K562 (cell line): ENCODE measurements at regions not wholly inside any gene's neighbourhood (a gene's known extent, or its start where the extent isn't known, plus 50 kb on each side); places are given as distances from the start of the nearest gene placed in this dataset.

Source experiments
- ATAC-seq: fragments of 200-7000 bp; cut with Tn5 transposase; 3 replicates; pipeline ENCODE4 v1.9.1; 2020; ENCODE audit warnings: moderate library complexity
- BruUV-seq: library from RNA; stranded (reverse); fragments of 400-500 nt; replicated peaks from 2 replicates; lab custom pipeline; 2021; lab: Mats Ljungman, UMichigan
- CTCF ChIA-PET: fragments of 300-600 bp; formaldehyde crosslinking; extraction: SDS; loops from one replicate; lab custom pipeline; 2021; ENCODE audit warnings: low intra/inter-chr PET ratio; lab: Yijun Ruan, JAX
- POLR2A ChIA-PET: fragments of 300-600, 350-650 bp; sonication (Branson Sonifier 250); formaldehyde crosslinking; extraction: SDS; loops from one replicate; lab custom pipeline; 2021; ENCODE audit warnings: antibody characterized with exemption, inconsistent platforms; lab: Yijun Ruan, JAX
- DNase-seq, 4 experiments: peaks; one replicate each; pipeline versions ENCODE4 v3.0.0 to v3.0.0-alpha.2; 2011 to 2018; ENCODE audit warnings: low spot score in 3 of 4, mixed read lengths in 3 of 4; ENCODE audit errors: extremely low read depth in 1 of 4
- FAIRE-seq: peaks from 2 replicates; lab custom pipeline; 2011; peaks lifted over from hg19 to GRCh38; lab: Jason Lieb, UNC
- H2AFZ ChIP-seq: 2 replicates; pipeline ENCODE4 v1.6.0; 2011; ENCODE audit warnings: low read depth, low read length, control low read depth, inconsistent platforms
- H3K27ac ChIP-seq: fragments of 200-600 bp; 3 replicates; pipeline ENCODE4 v1.8.0; 2011; ENCODE audit warnings: low read depth, mild to moderate bottlenecking, control low read depth, inconsistent platforms, low read length, moderate library complexity, mixed read lengths; ENCODE audit errors: extremely low read depth
- H3K27me3 ChIP-seq, 2 experiments: fragments of 300-600 bp in 1 of 2; 2 replicates in 1 of 2; 3 replicates in 1 of 2; pipeline versions ENCODE4 v1.6.0 to v1.8.0; 2011; ENCODE audit warnings: inconsistent platforms in 2 of 2, low read length in 2 of 2, mild to moderate bottlenecking in 1 of 2, mixed read lengths in 1 of 2, moderate library complexity in 1 of 2; ENCODE audit not compliant: control insufficient read depth in 2 of 2, insufficient read depth in 2 of 2
- H3K36me3 ChIP-seq: fragments of 300-600 bp; 3 replicates; pipeline ENCODE4 v1.8.0; 2011; ENCODE audit warnings: mild to moderate bottlenecking, low read length, inconsistent platforms; ENCODE audit not compliant: control insufficient read depth, insufficient read depth
- H3K4me1 ChIP-seq, 2 experiments: fragments of 200-600 bp in 1 of 2; replicated peaks in 1 of 2; 2 replicates in 1 of 2; 3 replicates in 1 of 2; pipeline versions ENCODE4 v1.5.1 to v1.8.0; 2011; ENCODE audit warnings: inconsistent platforms in 2 of 2, low read length in 2 of 2, mild to moderate bottlenecking in 1 of 2, mixed read lengths in 1 of 2, moderate library complexity in 1 of 2; ENCODE audit not compliant: control insufficient read depth in 2 of 2, insufficient read depth in 2 of 2
- H3K4me2 ChIP-seq: 2 replicates; pipeline ENCODE4 v1.6.1; 2011; ENCODE audit warnings: low read length, control low read depth, inconsistent platforms, mixed read lengths; ENCODE audit not compliant: insufficient read depth
- H3K4me3 ChIP-seq: fragments of 200-600 bp; sonication (generic), shearing (Covaris generic); 2 replicates; pipeline ENCODE4 v1.5.1; 2016; ENCODE audit warnings: control low read depth, inconsistent platforms
- H3K79me2 ChIP-seq: fragments of 200-600 bp; 3 replicates; pipeline ENCODE4 v1.8.0; 2011; ENCODE audit warnings: low read length, inconsistent platforms; ENCODE audit not compliant: control insufficient read depth, insufficient read depth
- H3K9ac ChIP-seq, 2 experiments: 2 replicates each; pipeline versions ENCODE4 v1.6.0 to v1.6.1; 2011; ENCODE audit warnings: low read depth in 2 of 2, low read length in 2 of 2, control low read depth in 1 of 2, inconsistent platforms in 1 of 2, mild to moderate bottlenecking in 1 of 2, mixed read lengths in 1 of 2; ENCODE audit not compliant: insufficient read depth in 1 of 2
- H3K9me1 ChIP-seq: one replicate; pipeline ENCODE4 v1.6.0; 2011; ENCODE audit warnings: inconsistent platforms, mild to moderate bottlenecking, low read length, moderate library complexity; ENCODE audit not compliant: control insufficient read depth, insufficient read depth
- H3K9me3 ChIP-seq: replicated peaks from 2 replicates; pipeline ENCODE4 v1.5.1; 2011; ENCODE audit warnings: low read depth, low read length, inconsistent platforms; ENCODE audit not compliant: control insufficient read depth, insufficient read depth
- H4K20me1 ChIP-seq: replicated peaks from 2 replicates; pipeline ENCODE4 v1.6.1; 2011; ENCODE audit warnings: low read length, inconsistent platforms, mixed read lengths; ENCODE audit not compliant: control insufficient read depth, insufficient read depth
- ELF2 ChIP-seq: fragments of 250-450 bp; sonication (Bioruptor Pico); IDR thresholded peaks from 2 replicates; pipeline ENCODE4 v1.5.0; 2021; ENCODE audit warnings: mild to moderate bottlenecking
- KDM5B ChIP-seq: fragments of 200-600 bp; sonication (generic); IDR thresholded peaks from 2 replicates; pipeline ENCODE4 v1.6.1; 2012; ENCODE audit warnings: low read depth, mild to moderate bottlenecking, moderate library complexity, low read length, control low read depth, inconsistent platforms; ENCODE audit not compliant: insufficient replicate concordance
- NFXL1 ChIP-seq: fragments of 450-650 bp; formaldehyde crosslinking; IDR thresholded peaks from 2 replicates; pipeline ENCODE4 v1.4.0; 2021; ENCODE audit warnings: mild to moderate bottlenecking
- TCF7 ChIP-seq: sonication (generic); IDR thresholded peaks from 2 replicates; pipeline ENCODE4 v1.6.1; 2016; ENCODE audit warnings: antibody characterized with exemption, borderline replicate concordance
- ZNF274 ChIP-seq: IDR thresholded peaks from 2 replicates; pipeline ENCODE4 v1.6.1; 2011; ENCODE audit warnings: low read depth, mild to moderate bottlenecking, low read length, moderate library complexity, borderline replicate concordance
- WGBS: fragments of 100-300 bp; shearing (Covaris generic); methylation state at CpG from one replicate; pipeline ENCODE4 v1.1.6; 2016; ENCODE audit warnings: low coverage, mixed read lengths; ENCODE audit not compliant: insufficient coverage; ENCODE audit errors: missing lambda C conversion rate; 5-methylcytosine and 5-hydroxymethylcytosine counted together
- in situ Hi-C: fragments of 300-500 bp; cut with MboI; formaldehyde crosslinking; loops from 4 replicates; pipeline ENCODE4 v1.15.0; 2018; ENCODE audit warnings: inconsistent platforms, mixed read lengths
- intact Hi-C: fragments of 100-400 bp; cut with micrococcal nuclease; formaldehyde crosslinking; loops from 2 replicates; pipeline ENCODE4 v1.14.2; 2022
- TF ChIP-seq, protein P1 (sequence below), 2 experiments: fragments of 450-650 bp; IDR thresholded peaks; 2 replicates each; pipeline ENCODE4 v1.6.1; 2016; ENCODE audit warnings: mild to moderate bottlenecking in 2 of 2, borderline replicate concordance in 1 of 2, low read depth in 1 of 2, moderate library complexity in 1 of 2

- H3K4me3 ChIP-seq: no peak overlapping the region
- CTCF ChIA-PET: interaction anchor here (0.7 kb wide), 1 partner anchor 12 kb away, joined by 4 read pairs; no protein-coding TSS in a partner anchor
- H3K4me2 ChIP-seq: no peak overlapping the region
- no peak; the same call in 2 of the 3 replicates for ATAC-seq
- no peak overlapping the region for H2AFZ ChIP-seq
- H3K27me3 ChIP-seq: 0 out of 5 replicates have a peak, but pooled peaks cover 0 to 5% of the 10 kb centered on the region in 2 experiments
- no peak overlapping the region for H3K9ac ChIP-seq
- no peaks in the 10 kb centered on the region for H3K36me3 ChIP-seq
- POLR2A ChIA-PET: interaction anchor here (1.0 to 1.2 kb wide), 2 partner anchors 10 to 136 kb away, joined by 3 to 6 read pairs; no protein-coding TSS in a partner anchor
- no peak for TF ChIP-seq TCF7
- TF ChIP-seq NFXL1 (CRISPR knock-in tag): no peak
- TF ChIP-seq, protein P1, sequence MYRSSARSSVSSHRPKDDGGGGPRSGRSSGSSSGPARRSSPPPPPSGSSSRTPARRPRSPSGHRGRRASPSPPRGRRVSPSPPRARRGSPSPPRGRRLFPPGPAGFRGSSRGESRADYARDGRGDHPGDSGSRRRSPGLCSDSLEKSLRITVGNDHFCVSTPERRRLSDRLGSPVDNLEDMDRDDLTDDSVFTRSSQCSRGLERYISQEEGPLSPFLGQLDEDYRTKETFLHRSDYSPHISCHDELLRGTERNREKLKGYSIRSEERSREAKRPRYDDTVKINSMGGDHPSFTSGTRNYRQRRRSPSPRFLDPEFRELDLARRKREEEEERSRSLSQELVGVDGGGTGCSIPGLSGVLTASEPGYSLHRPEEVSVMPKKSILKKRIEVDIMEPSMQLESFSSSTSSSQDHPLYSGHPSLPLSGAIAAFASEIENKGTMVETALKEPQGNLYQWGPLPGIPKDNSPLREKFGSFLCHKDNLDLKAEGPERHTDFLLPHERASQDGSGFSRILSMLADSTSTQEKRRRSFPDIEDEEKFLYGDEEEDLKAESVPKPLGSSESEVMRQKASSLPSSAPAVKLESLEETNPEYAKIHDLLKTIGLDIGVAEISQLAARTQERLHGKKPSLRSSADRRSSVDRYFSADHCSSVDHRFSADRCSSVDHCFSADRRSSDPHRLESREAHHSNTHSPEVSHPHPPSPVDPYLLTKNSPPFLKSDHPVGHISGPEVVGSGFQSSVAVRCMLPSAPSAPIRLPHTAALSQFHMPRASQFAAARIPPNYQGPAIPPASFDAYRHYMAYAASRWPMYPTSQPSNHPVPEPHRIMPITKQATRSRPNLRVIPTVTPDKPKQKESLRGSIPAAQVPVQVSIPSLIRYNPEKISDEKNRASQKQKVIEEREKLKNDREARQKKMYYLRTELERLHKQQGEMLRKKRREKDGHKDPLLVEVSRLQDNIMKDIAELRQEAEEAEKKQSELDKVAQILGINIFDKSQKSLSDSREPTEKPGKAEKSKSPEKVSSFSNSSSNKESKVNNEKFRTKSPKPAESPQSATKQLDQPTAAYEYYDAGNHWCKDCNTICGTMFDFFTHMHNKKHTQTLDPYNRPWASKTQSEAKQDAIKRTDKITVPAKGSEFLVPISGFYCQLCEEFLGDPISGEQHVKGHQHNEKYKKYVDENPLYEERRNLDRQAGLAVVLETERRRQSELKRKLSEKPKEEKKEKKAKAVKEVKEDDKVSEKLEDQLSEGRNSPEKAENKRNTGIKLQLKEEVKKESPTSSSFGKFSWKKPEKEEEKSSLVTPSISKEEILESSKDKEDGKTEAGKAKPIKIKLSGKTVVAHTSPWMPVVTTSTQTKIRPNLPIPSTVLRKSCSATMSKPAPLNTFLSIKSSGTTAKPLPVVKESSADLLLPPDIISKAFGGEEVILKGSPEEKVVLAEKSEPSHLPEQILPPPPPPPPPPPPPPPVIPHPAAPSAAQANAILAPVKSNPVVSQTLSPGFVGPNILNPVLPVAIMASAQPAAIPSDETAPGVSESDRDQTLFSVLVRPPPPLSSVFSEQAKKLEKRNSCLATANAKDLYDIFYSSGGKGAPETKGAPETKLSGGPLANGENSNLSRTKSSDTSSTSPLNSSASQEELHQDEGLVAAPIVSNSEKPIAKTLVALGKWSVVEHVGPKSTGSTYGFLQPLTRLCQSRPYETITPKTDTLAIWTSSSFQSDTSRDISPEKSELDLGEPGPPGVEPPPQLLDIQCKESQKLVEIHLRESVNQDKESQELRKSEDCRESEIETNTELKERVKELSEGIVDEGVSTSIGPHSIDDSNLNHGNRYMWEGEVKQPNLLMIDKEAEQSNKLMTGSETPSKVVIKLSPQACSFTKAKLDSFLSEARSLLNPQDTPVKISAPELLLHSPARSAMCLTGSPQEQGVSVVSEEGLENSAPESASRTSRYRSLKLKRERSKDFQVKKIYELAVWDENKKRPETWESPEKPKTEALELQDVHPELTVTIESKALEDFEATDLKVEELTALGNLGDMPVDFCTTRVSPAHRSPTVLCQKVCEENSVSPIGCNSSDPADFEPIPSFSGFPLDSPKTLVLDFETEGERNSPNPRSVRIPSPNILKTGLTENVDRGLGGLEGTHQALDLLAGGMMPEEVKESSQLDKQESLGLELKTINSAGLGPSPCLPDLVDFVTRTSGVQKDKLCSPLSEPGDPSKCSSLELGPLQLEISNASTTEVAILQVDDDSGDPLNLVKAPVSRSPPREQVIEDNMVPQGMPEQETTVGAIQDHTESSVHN (IDR thresholded peaks at IDR 0.05; ENCODE audit: borderline replicate concordance in 1 of 2, low read depth in 1 of 2): no peak
- no peak for TF ChIP-seq ELF2
- no peak for TF ChIP-seq ZNF274
- no peak for TF ChIP-seq KDM5B
- no peaks in the 10 kb centered on the region for H3K4me1 ChIP-seq
- in situ Hi-C loops (no loop called here), intact Hi-C loops (loop anchor here (5.0 kb wide), 1 partner anchor 117 kb away; no protein-coding TSS in a partner anchor)
- 0% methylated on average over 4 of the region's 5 CpGs for WGBS
- no peak overlapping the region for H3K27ac ChIP-seq
- FAIRE-seq: no peak
- no peaks in the 10 kb centered on the region for H3K79me2 ChIP-seq
- no peak for DNase-seq
- H4K20me1 ChIP-seq: no peaks in the 10 kb centered on the region
- H3K9me3 ChIP-seq: no peaks in the 10 kb centered on the region
- no TSS peak for BruUV-seq
- H3K9me1 ChIP-seq: no peaks in the 10 kb centered on the region
Observed at GRCh38 chr6:132948889-132949288, 134.5 kb downstream of the RPS12 start.
